ENCODE measurements at regions not wholly inside any gene's neighbourhood (a gene's known extent, or its start where the extent isn't known, plus 50 kb on each side); places are given as distances from the start of the nearest gene placed in this dataset.
"Not testable (repeated sequence)": the region's sequence is repeated elsewhere in the genome, so short reads cannot be mapped to it uniquely, and the experiment has no call there.

GRCh38 chr2:236835307-236836024, 250.2 kb upstream of the COPS8 start:
- intact Hi-C loops (cut with DNase I; ENCODE audit: low total_unique reads): no loop called here
- no peaks in the 10 kb centered on the region for H3K4me1 ChIP-seq

DNA sequence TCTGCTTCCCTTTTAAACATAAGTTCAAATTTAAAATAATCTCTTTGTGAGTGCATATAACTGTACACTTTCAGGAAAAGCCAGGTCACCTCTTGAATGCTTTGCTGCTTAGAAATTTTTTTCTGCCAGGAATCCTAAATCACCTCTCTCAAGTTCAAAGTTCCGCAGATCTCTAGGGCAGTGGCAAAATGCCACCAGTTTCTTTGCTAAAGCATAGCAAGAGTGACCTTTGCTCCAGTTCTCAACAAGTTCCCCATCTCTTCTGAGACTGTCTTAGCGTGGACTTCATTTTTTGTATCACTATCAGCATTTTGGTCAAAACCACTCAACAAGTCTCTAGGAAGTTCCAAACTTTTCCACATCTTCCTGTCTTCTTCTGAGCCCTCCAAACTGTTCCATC, 249.7 kb upstream of the COPS8 start:
- in situ Hi-C loops (cut with MboI; ENCODE audit: low pct_ligation_motif_present in 1 of 4, low pct_unique_long_range_greater_than_20kb in 1 of 4, low sequenced_read_pairs in 3 of 4); H3K27ac ChIP-seq; intact Hi-C loops (cut with DNase I; ENCODE audit: low total_unique reads); H3K27me3 ChIP-seq; H3K4me1 ChIP-seq; H3K4me3 ChIP-seq; DNase-seq; H3K9me3 ChIP-seq; H3K36me3 ChIP-seq: not testable (repeated sequence)
- WGBS, 2 donors (ENCODE audit: low coverage in 1 of 2): 46 to 58% methylated on average over 2 of the region's 2 CpGs

More at GRCh38 chr2:236835307-236836024, 250.2 kb upstream of the COPS8 start:
- Histone ChIP-seq H3K36me3 (no peaks in the 10 kb centered on the region), H3K9me3 (no peaks in the 10 kb centered on the region), H3K27ac (no peak overlapping the region), H3K27me3 (no peaks in the 10 kb centered on the region), H3K4me3 (no peak overlapping the region)
- 36% methylated on average over 2 of the region's 2 CpGs; no CpG with 5 or more reads in 1 of the 2 donors for WGBS, 2 donors (ENCODE audit: low coverage in 1 of 2)
- in situ Hi-C loops (cut with MboI; ENCODE audit: low pct_ligation_motif_present in 1 of 4, low pct_unique_long_range_greater_than_20kb in 1 of 4, low sequenced_read_pairs in 3 of 4): no loop called here
- TF ChIP-seq POLR2A (IDR thresholded peaks at IDR 0.05) (no peak), POLR2AphosphoS5 (IDR thresholded peaks at IDR 0.05) (no peak), EP300 (IDR thresholded peaks at IDR 0.05; ENCODE audit: low read depth) (no peak), CTCF (IDR thresholded peaks at IDR 0.05) (no peak)
- DNase-seq: no peak

DNA sequence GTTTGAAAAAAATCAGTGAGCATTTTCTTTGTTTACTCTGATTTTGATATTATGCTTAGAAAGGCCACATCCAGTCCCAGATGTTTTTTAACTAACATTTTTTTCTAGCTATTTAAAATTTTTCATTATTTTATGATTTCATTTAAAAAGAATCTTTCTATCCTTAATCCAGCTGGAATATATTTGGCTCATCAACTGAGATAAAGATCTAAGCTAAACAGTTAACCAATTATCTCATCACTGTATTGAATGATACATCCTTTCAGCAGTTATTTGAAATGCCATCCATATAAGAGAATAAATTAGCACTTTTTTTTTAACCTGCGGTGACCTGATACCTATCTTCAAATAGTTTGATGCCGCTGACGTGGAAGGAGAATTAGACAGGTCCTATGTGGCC, 245.5 kb upstream of the COPS8 start:
- Histone ChIP-seq H3K36me3 (no peaks in the 10 kb centered on the region), H3K27me3 (no peaks in the 10 kb centered on the region), H3K4me1 (no peaks in the 10 kb centered on the region), H3K4me3 (no peak overlapping the region), H3K9me3 (no peaks in the 10 kb centered on the region), H3K27ac (peak overlapping the region in 1 of 4 donors; percentile 34)
- 87 to 93% methylated on average over 3 of the region's 3 CpGs for WGBS, 2 donors (ENCODE audit: low coverage in 1 of 2)
- intact Hi-C loops (cut with DNase I; ENCODE audit: low total_unique reads) (no loop called here), in situ Hi-C loops (cut with MboI; ENCODE audit: low pct_ligation_motif_present in 1 of 4, low pct_unique_long_range_greater_than_20kb in 1 of 4, low sequenced_read_pairs in 3 of 4) (no loop called here)
- TF ChIP-seq CTCF (IDR thresholded peaks at IDR 0.05) (no peak), EP300 (IDR thresholded peaks at IDR 0.05; ENCODE audit: low read depth) (no peak), POLR2AphosphoS5 (IDR thresholded peaks at IDR 0.05) (no peak), POLR2A (IDR thresholded peaks at IDR 0.05) (no peak)
- DNase-seq: no peak

GRCh38 chr2:236840857-236841256, 244.8 kb upstream of the COPS8 start:
- Histone ChIP-seq H3K4me3 (no peak overlapping the region), H3K9me3 (no peaks in the 10 kb centered on the region), H3K4me1 (no peaks in the 10 kb centered on the region), H3K27me3 (no peaks in the 10 kb centered on the region), H3K36me3 (no peaks in the 10 kb centered on the region), H3K27ac (peak overlapping the region in 1 of 4 donors; percentile 34)
- no peak for TF ChIP-seq POLR2A (IDR thresholded peaks at IDR 0.05)
- no peak for TF ChIP-seq EP300 (IDR thresholded peaks at IDR 0.05; ENCODE audit: low read depth)
- TF ChIP-seq POLR2AphosphoS5 (IDR thresholded peaks at IDR 0.05): no peak
- TF ChIP-seq CTCF (IDR thresholded peaks at IDR 0.05): no peak
- in situ Hi-C loops (cut with MboI; ENCODE audit: low pct_ligation_motif_present in 1 of 4, low pct_unique_long_range_greater_than_20kb in 1 of 4, low sequenced_read_pairs in 3 of 4): no loop called here
- DNase-seq: no peak
- WGBS, 2 donors (ENCODE audit: low coverage in 1 of 2): 86% methylated on average over 7 of the region's 7 CpGs; no CpG with 5 or more reads in 1 of the 2 donors
- intact Hi-C loops (cut with DNase I; ENCODE audit: low total_unique reads): no loop called here

DNA sequence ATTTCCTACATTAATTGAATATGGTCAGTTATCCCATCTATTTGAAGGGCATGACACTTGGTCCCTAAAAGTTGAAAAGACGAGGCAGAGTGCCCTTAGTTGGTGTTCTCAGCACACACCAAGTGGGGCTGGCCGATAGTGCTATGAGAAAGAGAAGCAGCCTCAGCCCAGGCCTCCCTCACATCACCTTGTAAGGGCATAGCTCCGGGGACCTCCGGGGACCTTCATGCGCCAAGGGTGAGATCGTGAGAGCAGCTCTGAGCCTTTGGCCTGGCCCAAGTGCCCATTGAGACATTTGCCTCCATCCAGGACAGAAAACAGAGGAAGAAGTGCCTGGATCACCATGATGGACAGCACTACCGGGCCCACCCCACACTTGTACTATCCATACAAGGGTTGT, 244.3 kb upstream of the COPS8 start:
- Histone ChIP-seq H3K27ac (no peak overlapping the region), H3K36me3 (no peaks in the 10 kb centered on the region), H3K9me3 (no peaks in the 10 kb centered on the region), H3K4me1 (no peaks in the 10 kb centered on the region), H3K27me3 (no peaks in the 10 kb centered on the region), H3K4me3 (no peak overlapping the region)
- no peak for TF ChIP-seq EP300 (IDR thresholded peaks at IDR 0.05; ENCODE audit: low read depth)
- no peak for TF ChIP-seq POLR2AphosphoS5 (IDR thresholded peaks at IDR 0.05)
- no peak for TF ChIP-seq POLR2A (IDR thresholded peaks at IDR 0.05)
- no peak for TF ChIP-seq CTCF (IDR thresholded peaks at IDR 0.05)
- WGBS, 2 donors (ENCODE audit: low coverage in 1 of 2): 84 to 100% methylated on average over 1 to 7 of the region's 7 CpGs
- in situ Hi-C loops (cut with MboI; ENCODE audit: low pct_ligation_motif_present in 1 of 4, low pct_unique_long_range_greater_than_20kb in 1 of 4, low sequenced_read_pairs in 3 of 4): no loop called here
- DNase-seq: no peak
- intact Hi-C loops (cut with DNase I; ENCODE audit: low total_unique reads): no loop called here
